HFF-Myc (cell line): ENCODE measurements at regions not wholly inside any gene's neighbourhood (a gene's known extent, or its start where the extent isn't known, plus 50 kb on each side); places are given as distances from the start of the nearest gene placed in this dataset.

Source experiments
- DNase-seq: peaks from one replicate; pipeline ENCODE4 v3.0.0-alpha.2; 2011; ENCODE audit warnings: low read depth; ENCODE audit errors: extremely low read depth
- H3K4me3 ChIP-seq: replicated peaks from 2 replicates; pipeline ENCODE4 v1.5.1; 2011; ENCODE audit warnings: low read depth, mild to moderate bottlenecking, control low read depth, low read length
- TF ChIP-seq, protein P1 (sequence below): IDR thresholded peaks from 2 replicates; pipeline ENCODE4 v1.5.1; 2012; ENCODE audit warnings: mild to moderate bottlenecking, low read depth, low read length, control low read depth; ENCODE audit errors: missing control alignments

GRCh38 chr6:159577564-159577963 lies 115.5 kb downstream of the SOD2 start:
- TF ChIP-seq, protein P1, sequence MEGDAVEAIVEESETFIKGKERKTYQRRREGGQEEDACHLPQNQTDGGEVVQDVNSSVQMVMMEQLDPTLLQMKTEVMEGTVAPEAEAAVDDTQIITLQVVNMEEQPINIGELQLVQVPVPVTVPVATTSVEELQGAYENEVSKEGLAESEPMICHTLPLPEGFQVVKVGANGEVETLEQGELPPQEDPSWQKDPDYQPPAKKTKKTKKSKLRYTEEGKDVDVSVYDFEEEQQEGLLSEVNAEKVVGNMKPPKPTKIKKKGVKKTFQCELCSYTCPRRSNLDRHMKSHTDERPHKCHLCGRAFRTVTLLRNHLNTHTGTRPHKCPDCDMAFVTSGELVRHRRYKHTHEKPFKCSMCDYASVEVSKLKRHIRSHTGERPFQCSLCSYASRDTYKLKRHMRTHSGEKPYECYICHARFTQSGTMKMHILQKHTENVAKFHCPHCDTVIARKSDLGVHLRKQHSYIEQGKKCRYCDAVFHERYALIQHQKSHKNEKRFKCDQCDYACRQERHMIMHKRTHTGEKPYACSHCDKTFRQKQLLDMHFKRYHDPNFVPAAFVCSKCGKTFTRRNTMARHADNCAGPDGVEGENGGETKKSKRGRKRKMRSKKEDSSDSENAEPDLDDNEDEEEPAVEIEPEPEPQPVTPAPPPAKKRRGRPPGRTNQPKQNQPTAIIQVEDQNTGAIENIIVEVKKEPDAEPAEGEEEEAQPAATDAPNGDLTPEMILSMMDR: no peak
- H3K4me3 ChIP-seq: no peak overlapping the region
- no peak for DNase-seq

- DNase-seq: no peak
- no peak overlapping the region for H3K4me3 ChIP-seq
- TF ChIP-seq, protein P1: no peak
These were observed 120.5 kb downstream of the SOD2 start for GRCh38 chr6:159572439-159573110.

- TF ChIP-seq, protein P1: no peak
- DNase-seq: no peak
- H3K4me3 ChIP-seq: no peak overlapping the region
These were observed 127.8 kb downstream of the SOD2 start for GRCh38 chr6:159565181-159565710.

GRCh38 chr6:159564456-159564855 lies 128.6 kb downstream of the SOD2 start:
- no peak overlapping the region for H3K4me3 ChIP-seq
- no peak for DNase-seq
- TF ChIP-seq, protein P1: no peak

- H3K4me3 ChIP-seq: no peak overlapping the region
- TF ChIP-seq, protein P1: no peak
- no peak for DNase-seq
These were observed 136.0 kb downstream of the SOD2 start for GRCh38 chr6:159557031-159557430.

DNA sequence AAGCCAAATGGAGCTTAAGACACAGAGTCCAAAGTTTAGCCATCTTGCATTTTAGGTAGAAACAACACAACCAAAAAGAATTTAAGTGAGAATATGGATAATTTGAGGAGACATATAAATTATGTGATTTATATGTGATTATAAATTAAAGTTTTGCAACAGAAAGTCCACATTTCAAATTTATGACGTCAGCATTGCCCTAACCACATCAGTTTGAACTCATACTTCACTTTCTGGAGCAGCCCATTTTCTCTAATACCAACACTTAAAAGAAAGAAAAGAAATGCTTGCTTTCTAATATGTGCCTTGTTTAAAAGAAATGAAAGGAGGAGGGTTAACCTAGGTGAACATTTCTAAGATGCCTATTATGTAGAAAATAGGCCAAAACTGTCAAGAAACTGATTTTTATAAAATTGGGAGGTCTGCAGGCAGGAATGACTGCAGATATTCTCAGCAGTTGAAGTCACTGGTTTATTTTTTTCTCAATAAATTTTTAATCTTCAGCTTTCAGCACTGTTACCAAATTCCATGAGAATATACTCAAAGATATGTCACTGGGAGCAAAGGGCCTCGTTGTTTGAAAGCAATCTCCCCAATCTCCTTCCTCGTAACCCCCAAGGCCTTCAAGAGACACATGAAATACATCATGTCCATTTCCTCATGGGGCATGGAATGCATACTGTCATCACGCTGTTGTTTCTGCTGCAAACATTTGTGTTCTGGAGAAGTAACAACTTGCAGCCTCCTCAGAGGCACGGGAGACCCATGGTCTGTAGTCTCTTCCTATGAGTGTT lies 137.8 kb downstream of the SOD2 start:
- TF ChIP-seq, protein P1: no peak
- H3K4me3 ChIP-seq: no peak overlapping the region
- no peak for DNase-seq
